Astrocyte (in vitro differentiated cells and primary cell): ENCODE measurements at regions not wholly inside any gene's neighbourhood (a gene's known extent, or its start where the extent isn't known, plus 50 kb on each side); places are given as distances from the start of the nearest gene placed in this dataset.

Experiments used
- CTCF ChIP-seq: IDR thresholded peaks from 2 replicates; pipeline ENCODE4 v1.5.1; 2011; ENCODE audit warnings: low read depth, mild to moderate bottlenecking, inconsistent platforms, low read length, moderate library complexity; ENCODE audit not compliant: insufficient read depth
- EZH2 ChIP-seq: IDR thresholded peaks from 2 replicates; pipeline ENCODE4 v1.6.1; 2012; ENCODE audit warnings: mild to moderate bottlenecking, low read length, inconsistent platforms; ENCODE audit not compliant: insufficient read depth

- TF ChIP-seq CTCF (no peak), EZH2 (no peak)
These were observed 115.7 kb downstream of the TMEM114 start for GRCh38 chr16:8474587-8474986.
